C4-2B (cell line): ENCODE measurements at regions not wholly inside any gene's neighbourhood (a gene's known extent, or its start where the extent isn't known, plus 50 kb on each side); places are given as distances from the start of the nearest gene placed in this dataset.

Source experiments
- ZFX ChIP-seq: fragments of 450-650 bp; IDR thresholded peaks from 2 replicates; pipeline ENCODE4 v1.6.1; 2017
- TF ChIP-seq, protein P1 (sequence below): fragments of 450-650 bp; conservative IDR thresholded peaks from 2 replicates; pipeline ENCODE4 v1.5.1; 2017; ENCODE audit warnings: mild to moderate bottlenecking

DNA sequence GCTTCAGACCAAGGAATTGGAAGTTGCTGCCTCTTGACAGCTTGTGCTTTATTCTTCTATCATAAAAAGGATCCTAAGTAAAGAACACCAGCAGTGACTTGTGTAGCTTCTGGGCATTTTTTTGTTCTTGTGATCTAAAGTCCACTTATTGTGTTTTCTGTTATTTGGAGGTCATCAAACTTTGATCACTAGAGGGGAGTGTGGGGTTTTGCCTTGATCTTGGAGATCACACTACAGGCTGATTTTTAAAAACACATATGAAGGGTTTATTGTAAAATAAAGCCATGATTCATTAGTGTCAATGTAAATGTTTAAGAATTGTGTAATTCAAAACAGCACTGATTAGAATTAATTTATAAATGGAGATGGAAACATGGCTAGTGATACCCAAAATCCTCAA lies 328.7 kb upstream of the EDNRB start:
- TF ChIP-seq, protein P1, sequence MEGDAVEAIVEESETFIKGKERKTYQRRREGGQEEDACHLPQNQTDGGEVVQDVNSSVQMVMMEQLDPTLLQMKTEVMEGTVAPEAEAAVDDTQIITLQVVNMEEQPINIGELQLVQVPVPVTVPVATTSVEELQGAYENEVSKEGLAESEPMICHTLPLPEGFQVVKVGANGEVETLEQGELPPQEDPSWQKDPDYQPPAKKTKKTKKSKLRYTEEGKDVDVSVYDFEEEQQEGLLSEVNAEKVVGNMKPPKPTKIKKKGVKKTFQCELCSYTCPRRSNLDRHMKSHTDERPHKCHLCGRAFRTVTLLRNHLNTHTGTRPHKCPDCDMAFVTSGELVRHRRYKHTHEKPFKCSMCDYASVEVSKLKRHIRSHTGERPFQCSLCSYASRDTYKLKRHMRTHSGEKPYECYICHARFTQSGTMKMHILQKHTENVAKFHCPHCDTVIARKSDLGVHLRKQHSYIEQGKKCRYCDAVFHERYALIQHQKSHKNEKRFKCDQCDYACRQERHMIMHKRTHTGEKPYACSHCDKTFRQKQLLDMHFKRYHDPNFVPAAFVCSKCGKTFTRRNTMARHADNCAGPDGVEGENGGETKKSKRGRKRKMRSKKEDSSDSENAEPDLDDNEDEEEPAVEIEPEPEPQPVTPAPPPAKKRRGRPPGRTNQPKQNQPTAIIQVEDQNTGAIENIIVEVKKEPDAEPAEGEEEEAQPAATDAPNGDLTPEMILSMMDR: peak; percentile 12
- TF ChIP-seq ZFX: no peak
